Stimulated activated CD8-positive, alpha-beta memory T cell treated with anti-CD3 and anti-CD28 coated beads, Interleukin-7, amount 100 ng/mL, for 4 hours (primary cell): ENCODE measurements at regions not wholly inside any gene's neighbourhood (a gene's known extent, or its start where the extent isn't known, plus 50 kb on each side); places are given as distances from the start of the nearest gene placed in this dataset.
"Not testable (repeated sequence)": the region's sequence is repeated elsewhere in the genome, so short reads cannot be mapped to it uniquely, and the experiment has no call there.

Experiments used
- DNase-seq, 2 donors: peaks; one replicate each; pipeline ENCODE4 v3.0.0-alpha.2; 2020; ENCODE audit warnings: low read depth in 2 of 2

DNA sequence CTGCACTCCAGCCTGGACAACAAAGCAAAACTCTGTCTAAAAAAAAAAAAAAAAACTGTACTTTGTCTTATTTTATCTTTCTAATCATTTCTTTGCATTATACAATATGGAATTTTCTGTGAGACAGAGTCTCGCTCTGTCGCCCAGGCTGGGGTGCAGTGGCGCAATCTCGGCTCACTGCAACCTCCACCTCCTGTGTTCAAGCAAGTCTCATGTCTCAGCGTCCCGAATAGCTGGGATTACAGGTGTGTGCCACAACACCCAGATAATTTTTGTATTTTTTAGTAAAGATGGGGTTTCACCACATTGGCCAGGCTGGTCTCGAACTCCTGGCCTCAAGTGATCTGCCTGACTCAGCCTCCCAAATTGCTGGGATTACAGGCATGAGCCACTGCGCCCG lies 90.0 kb downstream of the MRPL14 start:
- DNase-seq = not testable (repeated sequence)

DNA sequence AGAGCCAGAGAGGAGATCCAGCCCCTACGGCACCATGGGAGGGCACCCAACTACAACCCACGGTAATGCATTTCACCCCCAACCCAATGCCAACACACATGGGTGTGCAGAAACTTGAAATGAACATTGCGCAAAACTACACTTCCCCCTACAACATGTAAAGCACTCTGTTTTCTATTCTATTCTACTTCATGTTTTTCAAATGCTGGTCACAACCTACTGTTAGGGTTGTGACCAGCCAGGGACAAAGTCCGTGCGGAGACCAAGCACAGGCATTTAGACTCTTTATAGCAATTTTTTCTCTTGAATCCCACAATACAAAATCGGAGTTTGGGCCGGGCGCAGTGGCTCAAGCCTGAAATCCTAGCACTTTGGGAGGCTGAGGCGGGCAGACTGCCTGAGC lies 90.6 kb downstream of the MRPL14 start:
- DNase-seq = no peak

DNA sequence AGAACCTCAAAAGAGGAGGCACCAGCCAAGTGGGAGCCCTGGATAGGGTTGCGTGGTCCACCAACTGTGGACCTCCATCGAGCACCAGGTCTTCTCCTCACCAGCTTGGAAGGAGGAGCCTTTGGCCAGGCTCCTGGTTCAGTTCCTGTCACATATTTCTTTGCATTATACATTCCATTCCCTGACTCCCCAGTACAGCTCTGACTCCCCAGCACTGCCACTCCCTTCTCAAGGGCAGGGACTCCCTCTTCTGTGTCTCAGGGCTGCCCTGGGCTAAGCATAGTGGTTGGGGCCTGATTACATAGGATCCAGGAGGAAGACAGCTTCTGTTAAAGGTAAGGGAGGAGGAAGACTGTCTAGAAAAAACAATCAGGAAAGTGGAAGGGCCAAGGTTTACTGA lies 91.1 kb downstream of the MRPL14 start:
- DNase-seq = no peak

DNA sequence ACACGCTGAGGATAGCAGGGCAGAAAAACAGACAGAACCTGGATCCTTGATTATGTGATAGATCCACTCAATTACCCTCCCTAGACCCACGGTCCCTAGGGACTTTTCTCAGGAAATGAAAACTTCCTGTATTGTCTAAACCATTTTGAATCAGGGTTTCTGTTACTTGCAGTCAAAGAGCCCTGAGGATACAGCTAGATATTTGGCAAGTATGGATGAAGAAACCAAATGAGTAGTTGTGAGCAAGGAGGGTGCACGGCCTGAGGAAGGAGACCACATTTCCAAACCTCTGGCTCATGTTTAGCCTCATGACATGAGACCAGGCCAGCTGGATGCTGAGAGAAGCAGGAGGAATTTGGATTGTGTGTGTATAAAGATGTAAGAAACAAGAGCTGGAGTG lies 91.6 kb downstream of the MRPL14 start:
- DNase-seq = no peak

DNA sequence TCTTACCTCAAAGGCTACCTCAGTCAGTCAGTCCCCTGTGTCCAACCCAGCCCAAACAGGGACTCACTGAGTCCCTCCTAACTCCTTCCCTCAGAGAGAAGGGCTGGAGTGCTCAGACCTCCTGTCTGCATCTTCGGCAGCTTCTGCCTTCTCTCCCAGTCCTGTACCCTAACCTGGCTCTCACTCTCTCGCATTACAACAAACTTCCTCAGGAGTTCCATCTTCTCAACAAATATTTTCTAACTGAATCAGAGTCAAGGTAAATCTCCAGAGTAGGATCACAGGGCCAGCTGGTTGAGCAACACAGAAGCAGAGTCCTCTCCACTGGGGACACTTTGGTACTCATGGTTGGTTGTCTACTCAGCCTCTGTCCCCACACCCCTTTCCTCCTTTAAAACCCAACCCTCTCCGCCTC lies 92.3 kb downstream of the MRPL14 start:
- no peak for DNase-seq

DNA sequence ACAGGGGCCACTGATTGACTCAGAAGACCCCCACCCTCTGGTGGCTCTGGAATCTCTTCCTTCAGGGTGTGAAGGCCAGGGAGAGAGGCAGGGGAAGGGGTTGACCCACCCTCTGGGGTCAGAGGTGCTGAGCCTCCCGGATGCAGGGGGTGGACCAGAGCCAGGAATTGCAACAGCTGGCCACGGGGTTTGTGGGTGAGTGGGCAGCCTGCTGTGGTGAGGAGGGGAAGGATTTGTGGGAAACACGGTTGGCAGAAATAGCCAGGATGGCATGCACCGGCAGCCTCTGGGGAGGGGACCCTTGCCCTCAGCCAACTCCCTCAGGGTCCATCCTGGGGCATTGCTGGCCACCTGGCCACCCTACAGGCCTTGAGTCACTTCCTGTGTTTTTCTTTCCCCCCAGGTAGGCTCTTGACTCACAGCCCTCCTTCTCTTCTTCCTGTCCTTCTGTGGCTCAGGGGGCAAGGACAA lies 92.8 kb downstream of the MRPL14 start:
- no peak for DNase-seq

DNA sequence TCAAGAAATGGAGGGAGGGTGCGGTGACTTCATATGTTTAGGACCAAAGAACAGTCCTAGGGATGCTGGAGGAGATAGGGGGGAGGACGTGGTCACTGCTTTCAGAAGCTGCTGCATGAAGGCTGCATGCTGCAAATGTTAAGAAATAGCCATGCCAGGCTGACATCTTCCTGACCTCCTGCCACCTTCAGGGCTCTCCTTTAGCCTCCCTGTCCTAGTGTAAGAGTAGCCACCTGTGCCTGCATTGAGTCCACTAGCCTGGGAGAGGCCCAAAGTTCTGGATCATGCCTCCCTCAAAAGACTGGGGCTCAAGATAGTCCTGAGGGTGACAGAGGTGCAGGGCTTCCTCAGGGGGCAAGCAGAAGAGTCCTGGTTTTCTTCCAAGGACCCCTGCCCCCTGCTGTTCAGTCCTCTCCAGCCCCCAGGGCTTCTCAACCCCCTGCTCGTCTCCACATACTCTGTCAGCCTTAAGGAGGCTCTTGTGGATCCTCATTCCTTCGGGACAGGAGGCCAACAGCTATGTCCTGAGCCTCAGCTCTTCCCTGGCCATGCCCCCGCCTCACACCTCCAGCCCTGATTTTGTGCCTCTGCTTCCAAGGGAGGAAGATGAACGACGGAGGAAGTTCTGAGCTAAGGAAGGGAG lies 96.3 kb downstream of the MRPL14 start:
- no peak for DNase-seq

DNA sequence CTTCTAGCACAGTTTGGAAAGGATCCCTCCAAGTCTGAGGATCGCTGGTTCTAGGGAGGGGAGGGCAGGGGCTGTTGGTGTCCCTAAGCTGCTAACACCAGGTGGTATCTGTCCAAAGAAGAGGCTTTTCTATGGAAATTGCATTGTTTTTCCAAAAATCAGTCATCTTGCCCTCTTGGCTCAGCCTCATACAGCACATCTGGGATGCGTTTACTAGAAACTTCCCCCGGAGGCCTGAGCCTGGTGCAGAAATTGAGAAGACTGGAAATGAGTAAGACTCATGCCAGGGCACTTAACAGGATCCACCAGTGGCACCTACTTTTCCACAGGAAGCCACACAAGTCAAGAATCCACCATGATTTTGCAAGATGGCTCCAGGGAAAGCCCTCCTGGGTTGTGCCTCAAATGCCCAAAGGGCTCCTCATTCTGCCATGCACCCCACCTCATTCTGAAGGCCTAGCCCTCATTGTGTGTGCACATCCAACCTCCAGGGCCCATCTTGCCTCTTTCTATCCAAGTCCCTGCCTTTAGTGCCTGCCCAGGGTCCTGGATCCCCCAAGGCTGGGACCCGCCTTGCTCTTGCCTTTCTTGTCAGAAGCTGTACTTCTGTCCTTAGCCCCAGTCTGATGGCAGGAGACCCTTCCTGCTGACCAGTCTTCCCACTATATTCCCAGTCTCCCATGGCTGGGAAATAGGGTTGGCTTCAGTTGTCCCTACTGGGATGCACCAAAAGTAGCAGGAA lies 97.6 kb downstream of the MRPL14 start:
- DNase-seq = no peak

DNA sequence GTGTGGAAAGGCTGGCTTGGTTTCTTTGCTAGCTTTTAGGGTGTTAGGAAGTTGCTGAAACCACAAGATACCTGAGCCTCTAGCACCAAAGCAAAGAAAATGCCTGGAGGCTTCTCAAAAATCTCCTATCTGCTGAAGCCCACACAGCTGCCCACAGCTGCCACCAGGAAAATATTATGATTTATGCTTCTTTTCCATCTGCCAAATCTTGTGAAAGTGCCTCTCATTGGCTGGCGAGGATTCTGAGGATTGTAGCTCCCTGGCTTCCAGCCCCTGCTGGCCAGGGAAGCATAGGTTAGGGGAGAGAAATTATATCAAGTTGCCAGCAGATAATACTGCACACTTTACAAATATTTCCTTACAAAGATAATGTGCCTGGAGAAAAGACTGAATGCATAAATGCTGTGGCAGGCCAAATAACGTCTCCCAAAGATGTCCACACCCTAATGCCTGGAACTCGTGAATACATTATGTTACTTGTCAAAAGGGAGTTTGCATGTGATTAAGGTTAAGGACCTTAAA lies 98.4 kb downstream of the MRPL14 start:
- DNase-seq = no peak

DNA sequence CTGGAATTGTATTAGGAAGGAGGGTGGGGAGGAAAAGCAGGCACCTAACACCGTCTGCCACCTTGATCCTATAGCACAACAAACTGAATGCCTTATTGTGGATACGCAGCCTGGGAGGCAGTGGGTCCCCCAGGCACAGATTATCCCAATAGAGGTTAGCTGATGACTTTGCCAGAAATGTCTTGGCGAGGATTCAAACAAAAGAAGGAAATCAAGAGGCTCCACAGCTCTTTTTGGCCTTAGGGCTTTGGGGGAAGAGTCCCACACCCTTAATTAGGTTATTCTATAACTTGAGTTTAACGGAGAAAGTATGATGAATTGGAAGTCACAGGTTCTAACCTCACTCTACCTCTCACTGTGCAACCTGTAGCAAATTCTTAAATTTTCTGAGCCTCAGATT lies 102.0 kb downstream of the MRPL14 start:
- no peak for DNase-seq

DNA sequence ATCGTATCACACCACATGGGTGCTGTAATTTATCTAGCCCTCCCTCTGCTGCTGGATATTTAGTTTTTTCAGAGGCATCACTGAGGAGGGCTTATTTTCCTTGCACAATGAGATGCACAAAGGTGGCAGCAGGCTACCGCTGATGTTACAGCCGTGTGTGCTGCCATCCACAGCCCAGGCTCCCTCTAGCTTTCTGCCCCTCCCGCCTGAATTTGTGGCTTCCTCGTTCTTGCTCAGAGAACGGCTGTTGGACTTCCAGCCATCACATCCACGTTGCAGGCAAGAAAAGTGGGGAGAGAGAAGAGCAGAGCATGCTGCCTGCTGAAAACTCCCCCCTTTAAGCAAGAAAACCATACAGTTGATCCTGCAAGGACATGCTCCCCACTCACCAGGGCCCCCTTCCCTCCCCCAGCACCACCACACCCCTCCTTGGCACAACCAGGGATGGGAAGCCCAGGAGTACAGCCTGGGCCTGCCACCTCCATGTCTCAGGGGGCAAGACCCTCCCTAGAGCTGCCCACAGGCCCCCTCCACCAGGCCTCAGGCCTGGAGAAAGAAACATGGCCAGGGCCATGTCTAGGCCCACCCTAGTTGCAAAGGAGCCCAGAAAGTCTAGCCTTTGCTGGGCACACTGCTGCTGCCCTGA lies 102.6 kb downstream of the MRPL14 start:
- DNase-seq = no peak

DNA sequence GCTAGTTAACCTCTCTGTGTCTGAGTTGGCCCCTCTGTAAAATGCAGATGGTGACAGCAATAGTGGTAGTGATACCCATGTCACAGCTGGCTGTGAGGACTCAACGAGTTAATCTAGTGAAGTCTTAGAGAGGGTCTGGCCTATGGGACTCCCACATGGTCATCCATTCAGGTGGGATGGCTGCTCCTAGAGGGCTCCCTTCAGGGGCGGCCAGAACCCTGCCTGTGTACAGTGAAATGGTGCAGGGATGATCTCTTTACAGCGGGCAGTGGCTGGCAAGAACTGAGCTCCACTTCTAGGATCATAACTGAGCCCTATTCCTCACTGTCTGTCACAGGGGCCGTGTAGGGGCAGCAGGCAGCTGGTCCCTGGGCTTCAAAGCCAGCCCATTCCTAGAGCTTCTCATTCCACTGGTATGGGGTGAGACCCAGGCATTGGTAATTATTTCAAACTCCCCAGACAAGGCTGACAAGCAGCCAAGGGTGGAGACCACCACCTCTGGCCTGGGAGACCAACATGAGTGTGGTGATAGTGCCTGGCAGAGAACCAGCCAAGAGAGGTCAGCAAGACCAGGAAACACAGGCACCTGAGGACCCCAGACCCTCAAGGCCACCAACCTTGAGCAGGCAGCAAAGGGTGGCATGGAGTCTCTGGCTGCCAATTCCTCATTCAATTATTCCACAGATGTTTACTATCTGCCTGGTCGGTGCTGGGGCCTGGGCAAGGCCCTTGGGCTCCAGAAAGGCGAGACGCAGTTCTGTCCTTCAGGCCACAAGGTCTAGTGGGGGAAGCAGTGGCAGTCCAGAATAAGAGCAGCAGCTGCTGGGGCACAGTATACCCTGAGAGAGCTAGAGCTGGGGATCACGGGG lies 103.4 kb downstream of the MRPL14 start:
- DNase-seq = no peak

DNA sequence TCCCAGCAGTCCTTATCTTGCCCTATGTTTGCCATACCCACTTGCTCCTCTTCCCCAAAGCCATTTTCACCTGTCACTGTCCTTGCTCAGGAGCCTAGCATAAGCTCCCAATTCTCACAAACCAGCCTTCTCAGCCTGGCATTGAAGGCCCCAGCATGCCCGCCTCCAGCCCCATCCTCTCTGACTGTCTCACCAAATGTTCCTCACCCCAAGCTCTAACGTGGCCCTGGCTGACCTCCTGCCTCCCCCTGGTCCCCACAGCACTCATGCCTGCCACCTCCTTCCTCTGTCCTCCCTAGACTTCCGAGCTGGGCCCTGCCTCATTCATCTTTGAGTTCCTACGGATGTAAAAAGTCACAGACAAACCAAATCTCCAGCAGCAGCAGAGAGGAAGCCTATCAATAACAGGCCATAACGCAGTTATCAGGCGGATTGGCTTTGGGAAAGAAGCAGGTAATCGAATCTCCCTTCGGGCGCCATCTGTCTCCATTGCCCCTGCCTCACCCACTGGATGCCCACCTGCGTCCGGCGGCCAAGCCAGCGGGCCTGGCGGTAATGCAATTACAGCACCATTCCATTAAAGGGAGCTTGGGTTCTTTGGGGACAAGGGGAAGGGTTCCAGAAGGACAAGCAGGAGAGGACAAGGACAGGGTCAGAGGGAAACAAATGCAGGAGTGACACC lies 104.4 kb downstream of the MRPL14 start:
- DNase-seq = no peak

DNA sequence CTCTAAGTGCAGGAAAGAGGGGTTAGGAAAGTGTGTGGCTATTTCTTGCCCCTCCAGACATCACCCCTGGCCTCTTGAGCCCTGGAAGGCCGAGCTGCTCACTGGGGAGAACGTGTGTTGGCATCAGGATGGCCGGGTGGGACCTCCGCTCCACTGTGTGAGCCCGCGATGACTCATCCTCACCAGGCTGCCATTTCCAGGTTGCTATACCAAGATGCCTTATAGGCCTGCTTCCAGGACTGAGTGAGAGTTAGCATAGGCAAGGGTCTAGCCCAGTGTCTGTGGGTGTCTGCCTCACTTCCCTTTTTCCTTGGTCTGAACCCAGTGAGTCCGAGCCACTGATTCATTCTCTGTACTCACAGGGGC lies 105.0 kb downstream of the MRPL14 start:
- no peak for DNase-seq

DNA sequence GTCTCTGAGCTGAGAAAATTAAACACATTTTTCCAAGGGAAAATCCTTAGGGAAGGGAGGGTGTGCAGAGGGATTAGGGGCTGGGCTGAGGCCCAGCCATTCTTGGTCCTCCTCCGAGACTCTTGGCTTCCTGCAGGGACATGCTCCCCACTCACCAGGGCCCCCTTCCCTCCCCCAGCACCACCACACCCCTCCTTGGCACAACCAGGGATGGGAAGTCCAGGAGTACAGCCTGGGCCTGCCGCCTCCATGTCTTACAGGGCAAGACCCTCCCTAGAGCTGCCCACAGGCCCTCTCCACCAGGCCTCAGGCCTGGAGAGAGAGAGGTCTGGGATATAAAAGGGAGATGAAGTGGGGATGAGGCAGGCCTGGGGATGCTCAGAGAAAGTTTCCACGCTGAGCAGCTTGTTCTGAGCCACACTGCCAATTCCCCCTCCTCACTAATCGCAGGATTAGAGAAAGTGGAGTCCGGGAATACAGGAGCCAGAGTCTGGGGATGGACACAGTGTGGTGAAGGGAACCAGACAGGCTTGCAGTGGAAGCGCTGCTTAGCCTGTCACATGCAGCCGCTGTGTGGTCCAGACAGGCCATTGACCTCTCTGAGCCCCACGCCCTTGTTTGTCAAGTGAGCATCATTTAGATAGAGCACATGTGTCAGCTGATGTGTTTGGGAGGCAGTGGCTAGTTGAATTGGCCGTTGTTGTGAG lies 105.5 kb downstream of the MRPL14 start:
- no peak for DNase-seq

DNA sequence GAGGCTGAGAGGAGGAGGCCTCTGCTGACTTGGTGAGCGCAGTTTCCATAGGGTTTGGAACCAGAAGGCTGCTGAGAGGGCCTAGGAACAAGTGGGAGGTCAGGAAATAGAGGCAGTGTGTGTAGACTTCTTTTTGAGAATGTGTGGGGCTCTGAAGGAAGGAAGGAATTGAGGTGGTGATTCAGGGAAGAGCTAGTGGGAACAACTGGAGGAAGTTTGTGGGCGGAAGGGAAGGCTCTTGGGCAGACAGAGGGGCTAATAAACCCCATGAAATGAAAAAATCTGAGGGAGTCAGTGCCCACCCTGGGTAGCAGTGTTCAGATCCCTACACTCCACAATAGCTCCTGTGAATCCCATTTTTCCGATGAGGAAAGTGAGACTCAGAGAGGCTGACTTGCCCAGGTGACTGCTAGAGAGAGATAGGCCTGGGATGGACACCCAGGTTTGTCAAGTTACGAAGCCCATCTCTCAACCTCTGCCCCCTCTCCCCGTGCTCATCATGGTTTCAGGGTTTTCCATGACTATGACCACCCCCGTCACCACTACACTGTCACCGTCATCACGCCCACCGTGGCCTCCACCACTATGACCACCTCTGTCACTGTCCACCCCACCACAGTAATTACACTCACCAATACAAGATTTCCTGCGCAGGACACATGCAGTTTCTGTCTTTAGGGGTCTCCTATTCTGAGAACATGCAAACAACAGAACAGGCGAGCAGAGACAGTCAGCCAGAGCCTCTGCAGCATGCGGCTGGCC lies 106.4 kb downstream of the MRPL14 start:
- no peak for DNase-seq

DNA sequence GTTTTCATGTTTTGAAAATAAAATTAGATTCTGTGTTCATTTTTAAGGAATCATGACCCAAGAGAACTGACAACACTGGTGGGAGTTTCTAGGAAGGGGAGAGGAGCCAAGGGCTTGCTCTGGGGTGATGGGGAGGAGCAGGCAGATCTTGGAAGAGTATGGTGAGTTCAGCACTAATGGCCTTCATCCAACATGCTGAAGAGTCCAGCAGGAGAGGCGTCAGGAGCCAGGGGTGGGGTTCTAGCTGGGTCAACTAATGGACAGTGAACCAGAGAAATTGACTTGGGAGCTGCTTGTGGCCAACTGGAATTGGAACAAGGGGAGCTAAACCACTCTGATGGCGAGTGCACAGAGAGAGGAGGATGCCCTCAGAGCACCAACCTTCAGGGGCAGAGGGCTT lies 107.1 kb downstream of the MRPL14 start:
- DNase-seq = no peak

DNA sequence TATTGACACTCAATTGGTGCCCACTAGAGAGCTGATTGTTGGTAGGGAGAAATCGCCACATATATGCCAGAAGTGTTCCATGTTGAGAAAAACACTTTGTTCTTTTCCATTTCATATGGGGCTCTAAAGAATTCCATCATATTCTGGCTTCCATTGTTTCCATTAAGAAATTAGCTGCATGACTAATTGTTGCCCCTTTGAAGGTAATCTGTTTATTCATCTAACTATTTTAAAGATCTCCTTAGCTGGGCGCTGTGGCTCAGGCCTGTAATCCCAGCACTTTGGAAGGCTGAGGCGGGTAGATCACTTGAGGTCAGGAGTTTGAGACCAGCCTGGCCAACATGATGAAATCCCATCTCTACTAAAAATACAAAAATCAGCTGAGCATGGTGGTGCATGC lies 109.9 kb downstream of the MRPL14 start:
- DNase-seq = not testable (repeated sequence)

DNA sequence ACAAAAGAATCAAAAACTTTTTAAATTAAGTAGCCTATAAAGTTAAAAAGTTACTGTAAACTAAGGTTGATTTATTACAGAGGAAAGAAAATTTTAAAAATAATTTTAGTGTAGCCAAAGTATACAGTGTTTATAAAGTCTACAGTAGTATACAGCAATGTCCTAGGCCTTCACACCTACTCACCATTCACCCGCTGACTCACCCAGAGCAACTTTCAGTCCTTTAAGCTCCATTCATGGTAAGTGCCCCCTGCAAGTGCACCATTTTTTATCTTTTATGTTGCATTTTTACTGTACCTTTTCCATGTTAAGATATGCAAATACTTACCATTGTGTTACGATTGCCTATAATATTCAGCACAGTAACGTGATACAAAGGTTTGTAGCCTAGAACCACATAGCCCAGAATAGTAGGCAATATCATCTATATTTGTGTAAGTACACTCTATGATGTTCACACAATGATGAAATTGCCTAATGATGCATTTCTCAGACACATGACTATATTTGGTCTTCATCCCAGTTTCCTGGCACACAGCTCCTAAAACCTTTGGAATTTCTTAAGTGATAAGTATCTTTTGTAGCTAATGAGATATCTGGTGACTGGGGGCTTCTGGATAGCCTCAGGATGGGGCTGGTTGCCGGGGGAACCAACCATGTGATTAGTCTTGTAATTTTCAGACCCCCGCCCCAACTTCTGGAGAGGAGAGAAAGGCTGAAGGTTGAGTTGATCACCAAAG lies 111.0 kb downstream of the MRPL14 start:
- no peak for DNase-seq
